HG03196 (cell line): ENCODE measurements at regions not wholly inside any gene's neighbourhood (a gene's known extent, or its start where the extent isn't known, plus 50 kb on each side); places are given as distances from the start of the nearest gene placed in this dataset.

Experiments used
- ATAC-seq: cut with Tn5 transposase; IDR thresholded peaks from one replicate; pipeline ENCODE4 v1.9.1; 2021; ENCODE audit not compliant: unreplicated experiment

DNA sequence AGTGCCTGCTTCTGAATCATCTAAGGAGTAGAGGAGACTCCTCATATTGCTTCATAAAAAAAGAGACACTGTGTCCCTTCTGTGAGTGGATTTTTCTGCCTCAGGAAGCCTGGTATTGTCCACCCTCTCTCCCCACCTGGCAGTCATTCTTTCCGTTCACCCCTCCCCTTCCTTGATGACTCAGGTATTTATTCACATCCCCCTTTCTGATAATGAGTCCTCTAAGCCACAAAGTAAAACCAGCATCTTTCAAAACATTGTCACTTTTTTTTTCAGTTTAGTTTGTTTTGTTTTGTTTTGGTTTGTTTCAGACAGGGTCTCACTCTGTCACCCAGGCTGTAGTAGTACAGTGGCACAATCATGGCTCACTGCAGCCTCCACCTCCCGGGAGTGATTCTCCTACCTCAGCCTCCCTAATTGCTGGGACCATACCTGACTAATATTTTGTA lies 65.2 kb upstream of the UBE2E1 start:
- peak; percentile 88 for ATAC-seq

DNA sequence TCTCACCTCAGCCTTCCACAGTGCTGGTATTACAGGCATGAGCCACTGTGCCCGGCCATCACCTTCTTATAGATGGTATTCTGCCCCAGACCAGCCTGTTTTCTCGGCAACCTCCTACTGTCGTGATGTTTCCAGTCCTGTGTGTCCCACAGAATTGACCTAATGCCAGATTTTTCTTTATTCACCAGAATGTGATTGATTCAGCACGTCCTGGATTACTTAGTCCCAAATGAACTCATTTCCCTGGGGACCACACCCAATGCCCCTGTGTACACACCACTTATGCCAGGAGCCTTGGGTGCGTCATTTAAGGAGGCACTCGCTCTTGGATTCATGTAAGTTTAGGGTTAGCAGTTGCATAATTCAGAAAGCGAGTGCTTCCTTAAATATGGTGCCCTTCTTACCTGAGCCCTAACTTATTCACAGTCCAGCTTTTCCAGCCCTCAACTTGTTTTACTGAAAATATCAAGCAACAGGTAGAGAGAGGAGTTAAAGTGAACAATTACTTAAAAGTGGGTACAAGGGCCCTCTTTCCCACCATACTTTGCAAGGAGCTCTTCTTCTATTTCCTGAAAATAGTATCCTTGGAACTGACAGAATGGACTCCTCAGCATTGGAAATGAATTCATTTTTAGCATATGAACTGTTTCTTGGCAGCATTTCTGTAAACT lies 64.6 kb upstream of the UBE2E1 start:
- ATAC-seq: no peak

DNA sequence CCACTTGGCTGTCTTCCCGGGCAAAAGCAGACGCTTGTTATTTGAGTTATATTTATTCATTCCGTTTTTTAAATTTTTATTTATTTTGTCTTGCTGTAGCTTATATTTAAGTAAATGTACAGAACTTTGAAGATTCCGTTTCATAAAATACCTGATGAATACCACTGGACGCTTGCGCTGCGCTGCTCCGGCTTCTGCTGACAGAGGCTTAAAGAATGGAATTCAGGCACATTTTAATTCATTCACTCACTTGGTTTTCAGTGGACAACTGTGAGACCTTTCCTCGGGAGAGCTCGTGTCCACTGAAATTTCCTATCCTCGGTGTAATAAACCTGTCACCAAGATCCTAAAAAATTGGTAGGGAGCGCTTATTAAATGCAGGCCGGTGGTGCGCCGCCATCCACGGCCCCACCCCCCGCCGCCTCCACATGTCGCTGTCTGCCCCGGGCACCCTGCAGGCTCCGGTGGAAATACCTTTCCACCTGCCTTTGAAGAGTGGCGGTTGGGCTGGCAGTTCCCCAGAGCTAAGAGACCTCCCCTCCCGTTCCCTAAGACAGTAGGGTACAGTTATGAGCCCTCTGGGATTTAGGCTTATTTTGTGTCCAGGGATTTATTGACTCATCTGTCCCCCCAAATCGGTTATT lies 62.5 kb upstream of the UBE2E1 start:
- no peak for ATAC-seq

DNA sequence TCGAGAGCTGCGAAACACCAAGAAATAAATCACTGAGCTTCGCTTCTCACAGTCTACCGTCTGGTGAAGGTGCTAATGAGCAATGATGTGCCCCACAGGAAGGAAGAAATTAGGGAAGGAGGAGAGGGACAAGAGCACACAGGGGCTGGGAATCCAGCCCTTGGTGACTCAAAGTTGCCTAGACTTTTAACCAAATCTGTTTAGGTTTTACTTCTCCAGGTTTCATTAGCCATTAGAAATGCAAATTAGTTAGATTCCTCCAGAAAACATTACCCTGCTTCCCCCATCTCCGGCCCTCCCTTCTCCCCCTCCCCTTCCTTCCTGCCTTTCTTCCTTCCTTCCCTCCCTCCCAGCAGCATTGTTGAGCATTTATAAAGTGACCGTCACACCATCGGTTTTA lies 59.3 kb upstream of the UBE2E1 start:
- ATAC-seq: no peak

DNA sequence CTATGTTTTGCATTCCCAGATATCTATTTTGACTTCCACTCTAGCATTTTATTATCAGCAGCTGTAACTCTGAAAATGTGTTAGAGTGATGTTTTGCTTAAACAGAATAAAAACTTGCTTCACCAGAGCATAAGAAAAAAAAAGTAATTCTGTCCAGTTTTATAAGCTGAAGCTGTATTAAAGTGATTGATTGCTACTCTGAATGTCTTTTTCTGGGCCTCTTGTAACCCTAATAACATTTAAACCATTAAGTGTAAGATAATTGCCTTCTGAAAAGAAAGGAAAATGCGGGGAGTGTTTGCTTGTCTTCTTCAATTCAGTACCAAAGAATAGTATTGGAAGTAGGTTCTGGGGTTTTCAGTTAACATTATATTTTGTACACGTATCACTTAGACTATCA lies 57.9 kb upstream of the UBE2E1 start:
- ATAC-seq: no peak

DNA sequence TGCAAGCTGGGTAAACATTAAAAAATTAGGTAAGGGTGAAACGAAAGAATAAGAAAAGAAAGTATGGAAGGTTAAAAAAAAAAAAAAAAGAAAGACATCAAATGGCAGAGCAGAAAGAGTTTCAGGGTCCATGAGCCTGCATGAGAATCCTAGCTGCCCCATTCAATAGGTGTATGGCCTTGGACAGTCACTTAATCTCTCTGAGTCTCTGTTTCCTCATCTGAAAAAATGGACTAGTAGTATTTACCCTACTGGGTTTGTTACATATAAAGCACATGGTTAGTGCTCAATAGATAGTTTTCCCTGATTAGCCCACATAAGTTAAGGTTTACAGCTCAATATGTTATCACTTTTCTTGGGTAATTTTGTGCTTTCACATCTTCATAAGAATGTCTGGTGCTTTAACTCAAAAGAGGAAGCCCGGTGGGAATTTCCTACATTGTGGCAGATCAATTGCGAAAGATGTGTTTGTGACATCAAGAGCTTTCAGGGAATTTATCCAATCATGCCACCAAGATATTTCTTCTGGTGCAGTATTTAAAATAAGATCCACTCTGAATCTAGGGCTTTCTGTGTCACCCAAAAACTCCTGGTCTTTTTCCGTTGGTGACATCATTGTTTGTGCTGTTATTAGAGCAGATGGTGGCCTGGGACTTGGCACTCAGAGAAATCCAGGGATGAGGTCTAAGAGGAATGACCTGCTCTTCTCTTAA lies 57.2 kb upstream of the UBE2E1 start:
- no peak for ATAC-seq

DNA sequence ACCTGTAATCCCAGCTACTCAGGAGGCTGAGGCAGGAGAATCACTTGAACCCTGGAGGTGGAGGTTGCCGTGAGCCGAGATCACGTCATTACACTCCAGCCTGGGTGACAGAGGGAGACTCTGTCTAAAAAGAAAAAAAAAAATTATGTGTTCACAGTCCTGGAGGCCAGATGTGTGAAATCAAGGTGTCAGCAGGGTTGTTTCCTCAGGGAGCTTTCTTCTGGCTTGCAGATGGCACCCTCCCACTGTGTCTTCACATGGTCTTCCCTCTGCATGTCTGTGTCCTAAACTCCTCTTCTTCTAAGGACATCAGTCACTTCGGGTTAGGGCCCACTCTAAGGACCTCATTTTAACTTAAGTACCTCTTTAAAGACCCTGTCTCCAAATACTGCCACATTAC lies 56.1 kb upstream of the UBE2E1 start:
- ATAC-seq: no peak

DNA sequence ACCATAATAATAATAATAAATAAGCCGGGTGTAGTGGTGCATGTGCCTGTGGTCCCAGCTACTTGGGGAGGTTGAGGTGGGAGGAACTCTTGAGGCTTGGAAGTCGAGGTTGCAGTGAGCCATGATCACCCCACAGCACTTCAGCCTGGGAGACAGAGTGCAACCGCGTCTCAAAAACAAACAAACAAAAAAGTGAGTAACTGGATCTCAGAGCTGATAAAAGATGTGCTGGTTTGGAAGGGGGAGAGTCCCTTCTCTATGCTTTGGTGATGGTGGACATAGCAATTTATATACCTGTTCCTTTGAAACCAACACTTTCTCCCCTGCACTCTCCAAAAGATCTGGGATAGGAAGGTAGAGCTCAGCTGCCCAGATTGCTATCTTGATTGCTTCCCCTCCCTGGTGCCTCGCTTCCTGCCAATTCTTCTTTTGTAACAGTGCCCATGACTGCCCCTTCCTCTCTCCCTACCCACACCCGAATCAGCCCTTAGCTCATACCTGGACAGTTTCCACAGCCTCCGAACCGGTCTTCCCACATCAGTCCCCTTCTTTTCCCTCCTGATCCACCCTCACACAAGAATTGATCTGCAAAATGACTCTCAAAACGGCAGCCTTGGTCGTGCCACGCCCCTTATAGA lies 55.1 kb upstream of the UBE2E1 start:
- no peak for ATAC-seq

DNA sequence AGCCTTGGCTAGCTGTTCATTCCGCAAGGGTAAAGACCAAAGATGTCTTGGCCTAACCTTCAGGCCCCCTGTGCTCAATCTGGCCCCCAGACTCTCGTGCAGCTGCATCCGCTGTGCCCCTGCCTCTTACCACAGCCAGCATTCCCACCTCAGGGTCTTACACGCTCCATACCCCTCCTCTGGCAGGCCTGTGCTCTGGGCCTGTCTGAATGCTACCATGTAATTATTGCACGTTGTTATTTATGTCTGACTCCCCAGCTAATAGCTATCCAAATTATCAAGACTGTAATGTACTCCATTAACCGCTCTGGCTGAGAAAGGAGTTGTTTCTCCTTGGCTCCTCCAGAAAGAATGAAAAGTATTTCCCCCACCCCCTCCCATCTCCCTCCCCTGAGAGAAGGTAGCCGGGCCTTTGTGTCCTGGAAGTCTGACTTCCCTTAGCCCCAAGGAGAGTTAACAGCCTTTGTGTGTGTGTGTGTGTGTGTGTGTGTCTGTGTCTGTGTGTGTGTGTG lies 54.5 kb upstream of the UBE2E1 start:
- ATAC-seq: no peak

DNA sequence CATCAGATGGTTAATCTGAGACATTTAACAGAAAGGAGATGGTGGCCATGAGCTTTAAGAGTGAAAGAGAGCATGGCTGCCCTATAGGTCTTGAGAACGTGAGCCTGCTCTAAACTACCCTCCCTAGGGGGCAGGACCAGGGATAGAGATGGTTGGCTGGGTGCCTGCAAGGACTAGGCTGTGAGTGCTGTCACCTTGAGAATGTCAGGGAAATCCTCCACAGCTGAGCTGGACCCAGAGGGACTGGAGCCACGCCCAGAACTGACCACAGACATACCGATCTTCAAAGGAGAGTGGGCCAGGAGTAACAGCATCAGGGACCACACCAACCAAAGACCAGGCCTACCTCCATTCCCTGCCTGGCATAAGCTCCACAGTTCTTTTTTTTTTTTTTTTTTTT lies 53.6 kb upstream of the UBE2E1 start:
- ATAC-seq: no peak

DNA sequence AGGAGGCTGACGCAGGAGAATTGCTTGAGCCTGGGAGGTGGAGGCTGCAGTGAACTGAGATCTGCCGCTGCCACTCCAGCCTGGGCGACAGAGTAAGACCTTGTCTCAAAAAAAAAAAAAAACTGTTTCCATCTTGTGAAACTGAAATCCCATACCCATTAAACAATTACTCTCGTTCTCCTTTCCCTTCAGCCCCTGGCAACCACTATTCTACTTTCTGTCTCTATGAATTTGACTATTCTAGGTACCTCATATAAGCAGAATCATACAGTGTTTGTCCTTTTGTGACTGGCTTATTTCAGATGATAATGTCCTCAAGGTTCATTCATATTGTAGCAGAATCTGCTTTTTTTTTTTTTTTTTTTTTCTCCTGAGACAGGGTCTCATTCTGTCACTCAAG lies 51.5 kb upstream of the UBE2E1 start:
- no peak for ATAC-seq
